HG03558 (cell line): ENCODE measurements at regions not wholly inside any gene's neighbourhood (a gene's known extent, or its start where the extent isn't known, plus 50 kb on each side); places are given as distances from the start of the nearest gene placed in this dataset.

Source experiments
- ATAC-seq: cut with Tn5 transposase; IDR thresholded peaks from one replicate; pipeline ENCODE4 v1.9.1; 2021; ENCODE audit warnings: moderate number of reproducible peaks; ENCODE audit not compliant: unreplicated experiment; ENCODE audit errors: extremely low read depth

GRCh38 chr9:515665-516064 is 301.0 kb downstream of the DOCK8 start:
- ATAC-seq = no peak

- ATAC-seq = no peak
Measured at GRCh38 chr9:517993-518392, 303.3 kb downstream of the DOCK8 start.

- no peak for ATAC-seq
Measured at GRCh38 chr9:518540-518939, 303.9 kb downstream of the DOCK8 start.

GRCh38 chr9:519579-519978 is 304.9 kb downstream of the DOCK8 start:
- no peak for ATAC-seq

- no peak for ATAC-seq
Measured at GRCh38 chr9:520302-520701, 305.6 kb downstream of the DOCK8 start.

- ATAC-seq = no peak
Measured at GRCh38 chr9:522190-522589, 307.5 kb downstream of the DOCK8 start.

- no peak for ATAC-seq
Measured at GRCh38 chr9:522658-523057, 308.0 kb downstream of the DOCK8 start.

GRCh38 chr9:523444-523843 is 308.8 kb downstream of the DOCK8 start:
- ATAC-seq = no peak

GRCh38 chr9:524008-524407 is 309.3 kb downstream of the DOCK8 start:
- no peak for ATAC-seq

GRCh38 chr9:526904-527591 is 312.4 kb downstream of the DOCK8 start:
- ATAC-seq = no peak

- no peak for ATAC-seq
Measured at GRCh38 chr9:529731-530130, 311.8 kb upstream of the DMRT1 start.

GRCh38 chr9:530681-531080 is 310.8 kb upstream of the DMRT1 start:
- ATAC-seq = no peak

- no peak for ATAC-seq
Measured at GRCh38 chr9:532707-533106, 308.8 kb upstream of the DMRT1 start.

- no peak for ATAC-seq
Measured at GRCh38 chr9:534886-535285, 306.6 kb upstream of the DMRT1 start.

- ATAC-seq = no peak
Measured at GRCh38 chr9:535356-535755, 306.1 kb upstream of the DMRT1 start.

- no peak for ATAC-seq
Measured at GRCh38 chr9:536597-537511, 304.6 kb upstream of the DMRT1 start.

GRCh38 chr9:543478-543877 is 298.0 kb upstream of the DMRT1 start:
- ATAC-seq = no peak

- ATAC-seq = no peak
Measured at GRCh38 chr9:545480-545879, 296.0 kb upstream of the DMRT1 start.

GRCh38 chr9:546235-546634 is 295.3 kb upstream of the DMRT1 start:
- ATAC-seq = no peak

- no peak for ATAC-seq
Measured at GRCh38 chr9:546797-547223, 294.7 kb upstream of the DMRT1 start.

GRCh38 chr9:547314-547713 is 294.2 kb upstream of the DMRT1 start:
- no peak for ATAC-seq
